CD14-positive monocyte (primary cell): ENCODE measurements at regions not wholly inside any gene's neighbourhood (a gene's known extent, or its start where the extent isn't known, plus 50 kb on each side); places are given as distances from the start of the nearest gene placed in this dataset.

Source experiments
- DNase-seq, 3 donors: peaks; one replicate each; pipeline ENCODE4 v3.0.0-alpha.2; 2011 to 2022
- H2AFZ ChIP-seq: 2 replicates; pipeline ENCODE4 v1.6.0; 2012; ENCODE audit warnings: mild to moderate bottlenecking, low read depth, low read length, inconsistent platforms; ENCODE audit not compliant: insufficient read depth, poor library complexity, severe bottlenecking
- H3K27ac ChIP-seq, 2 donors: 1 replicate in 1 of 2; 2 replicates in 1 of 2; pipeline ENCODE4 v1.5.1; 2012 to 2013; ENCODE audit warnings: low read length in 2 of 2, control low read depth in 1 of 2, inconsistent platforms in 1 of 2, low read depth in 1 of 2, mild to moderate bottlenecking in 1 of 2
- H3K27me3 ChIP-seq, 2 donors: one replicate each; pipeline versions ENCODE4 v1.6.0 to v1.6.1; 2011 to 2013; ENCODE audit warnings: low read length in 2 of 2; ENCODE audit not compliant: control insufficient read depth in 2 of 2, insufficient read depth in 2 of 2
- H3K36me3 ChIP-seq, 2 donors: replicated peaks in 1 of 2; 1 replicate in 1 of 2; 2 replicates in 1 of 2; pipeline versions ENCODE4 v1.5.1 to v1.6.1; 2012 to 2013; ENCODE audit warnings: low read length in 2 of 2, control low read depth in 1 of 2, inconsistent platforms in 1 of 2, mild to moderate bottlenecking in 1 of 2; ENCODE audit not compliant: insufficient read depth in 2 of 2, control insufficient read depth in 1 of 2
- H3K4me1 ChIP-seq, 2 donors: 1 replicate in 1 of 2; 2 replicates in 1 of 2; pipeline versions ENCODE4 v1.5.1 to v1.6.1; 2012 to 2013; ENCODE audit warnings: low read length in 2 of 2, control low read depth in 1 of 2, inconsistent platforms in 1 of 2, mild to moderate bottlenecking in 1 of 2, moderate library complexity in 1 of 2; ENCODE audit not compliant: insufficient read depth in 2 of 2, control insufficient read depth in 1 of 2
- H3K4me2 ChIP-seq: replicated peaks from 2 replicates; pipeline ENCODE3; 2012; ENCODE audit warnings: low read length, moderate library complexity, mild to moderate bottlenecking; ENCODE audit not compliant: poor library complexity, severe bottlenecking; ENCODE audit errors: extremely low read depth
- H3K4me3 ChIP-seq, 3 experiments: fragments of 200-600 bp in 1 of 3; sonication (generic) in 1 of 3; replicated peaks in 1 of 3; 1 replicate in 2 of 3; 2 replicates in 1 of 3; pipeline ENCODE4 v1.5.1; 2011 to 2013; ENCODE audit warnings: low read length in 3 of 3, mild to moderate bottlenecking in 3 of 3, control low read depth in 2 of 3, low read depth in 2 of 3, inconsistent platforms in 1 of 3, moderate library complexity in 1 of 3
- H3K79me2 ChIP-seq: 2 replicates; pipeline ENCODE4 v1.6.0; 2012; ENCODE audit warnings: mild to moderate bottlenecking, control low read depth, inconsistent platforms, low read length, moderate library complexity; ENCODE audit not compliant: insufficient read depth
- H3K9ac ChIP-seq: 2 replicates; pipeline ENCODE4 v1.6.0; 2017; ENCODE audit warnings: low read length, mild to moderate bottlenecking; ENCODE audit not compliant: insufficient read depth, poor library complexity, severe bottlenecking
- H3K9me3 ChIP-seq, 2 donors: replicated peaks in 1 of 2; 1 replicate in 1 of 2; 2 replicates in 1 of 2; pipeline versions ENCODE4 v1.5.1 to v1.6.1; 2012 to 2013; ENCODE audit warnings: low read length in 2 of 2, control low read depth in 1 of 2; ENCODE audit not compliant: control insufficient read depth in 1 of 2, insufficient read depth in 1 of 2
- H4K20me1 ChIP-seq: 2 replicates; pipeline ENCODE4 v1.6.0; 2012; ENCODE audit warnings: mild to moderate bottlenecking, low read length, control low read depth, moderate library complexity; ENCODE audit not compliant: insufficient read depth
- H3K27ac Mint-ChIP-seq, 7 donors: one replicate each; pipeline ENCODE4 v1.8.0; 2020; ENCODE audit warnings: mild to moderate bottlenecking in 7 of 7, mixed read lengths in 7 of 7, moderate library complexity in 6 of 7, inconsistent platforms in 2 of 7
- H3K27me3 Mint-ChIP-seq, 3 donors: one replicate each; pipeline ENCODE4 v1.8.0; 2021 to 2022; ENCODE audit warnings: low read depth in 3 of 3, mild to moderate bottlenecking in 3 of 3, mixed read lengths in 3 of 3, moderate library complexity in 3 of 3, inconsistent platforms in 1 of 3
- H3K36me3 Mint-ChIP-seq, 2 donors: one replicate each; pipeline ENCODE4 v1.8.0; 2020; ENCODE audit warnings: mixed read lengths in 2 of 2, inconsistent platforms in 1 of 2, mild to moderate bottlenecking in 1 of 2
- H3K4me1 Mint-ChIP-seq: one replicate; pipeline ENCODE4 v1.8.0; 2020; ENCODE audit warnings: mild to moderate bottlenecking, mixed read lengths
- H3K4me3 Mint-ChIP-seq, 2 donors: one replicate each; pipeline ENCODE4 v1.8.0; 2020; ENCODE audit warnings: mild to moderate bottlenecking in 2 of 2, mixed read lengths in 2 of 2, moderate library complexity in 1 of 2
- H3K9me3 Mint-ChIP-seq, 7 donors: one replicate each; pipeline ENCODE4 v1.8.0; 2020 to 2022; ENCODE audit warnings: mixed read lengths in 7 of 7, mild to moderate bottlenecking in 6 of 7, moderate library complexity in 6 of 7, inconsistent platforms in 2 of 7
- WGBS: methylation state at CpG from one replicate; pipeline ENCODE4 v1.1.5; 2013; ENCODE audit warnings: missing lambda C conversion rate; ENCODE audit not compliant: insufficient coverage; 5-methylcytosine and 5-hydroxymethylcytosine counted together
- intact Hi-C, 2 donors: fragments of 100-400 bp; cut with micrococcal nuclease; formaldehyde crosslinking; loops; one replicate each; pipeline versions ENCODE4 v1.15.0 to v1.15.1; 2023
- TF ChIP-seq, protein P1 (sequence below): fragments of 200-600 bp; IDR thresholded peaks from one replicate; pipeline ENCODE4 v1.8.0; 2022; ENCODE audit warnings: antibody characterized with exemption, mild to moderate bottlenecking

DNA sequence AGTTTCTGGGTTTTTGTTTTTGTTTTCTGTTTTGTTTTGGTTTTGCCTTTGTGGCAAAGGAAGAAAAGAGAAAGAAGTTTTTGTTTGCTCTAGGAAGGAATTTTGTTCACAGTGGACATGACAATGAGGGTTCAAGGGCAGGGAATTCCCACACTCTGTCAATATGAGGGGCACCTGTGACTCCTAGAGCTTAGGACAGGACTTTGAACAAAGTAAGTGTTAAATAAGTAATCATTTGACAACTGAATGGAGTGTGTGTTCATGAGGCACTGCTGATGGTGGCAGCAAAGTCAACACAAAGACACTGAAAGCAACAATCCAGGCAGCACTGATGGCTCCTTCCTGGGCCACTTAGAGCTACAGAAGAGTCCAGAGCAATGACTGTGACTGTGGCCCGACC is 1381.1 kb upstream of the LRRTM3 start:
- Histone ChIP-seq H3K4me2 (no peak overlapping the region), H3K27me3 (no peaks in the 10 kb centered on the region), H3K36me3 (no peaks in the 10 kb centered on the region), H3K79me2 (no peaks in the 10 kb centered on the region), H3K9ac (no peak overlapping the region), H3K4me3 (no peak overlapping the region), H4K20me1 (no peaks in the 10 kb centered on the region), H3K4me1 (no peaks in the 10 kb centered on the region), H2AFZ (no peak overlapping the region), H3K9me3 (peaks cover 0 to 4% of the 10 kb centered on the region in 2 donors), H3K27ac (no peak overlapping the region)
- Mint-ChIP-seq H3K9me3 (peaks cover 0 to 12% (median 1%) of the 10 kb centered on the region in 7 donors), H3K4me1 (no peaks in the 10 kb centered on the region), H3K36me3 (no peaks in the 10 kb centered on the region), H3K4me3 (no peak overlapping the region), H3K27ac (no peak overlapping the region), H3K27me3 (peaks cover 0 to 5% (median 1%) of the 10 kb centered on the region in 3 donors)
- TF ChIP-seq, protein P1, sequence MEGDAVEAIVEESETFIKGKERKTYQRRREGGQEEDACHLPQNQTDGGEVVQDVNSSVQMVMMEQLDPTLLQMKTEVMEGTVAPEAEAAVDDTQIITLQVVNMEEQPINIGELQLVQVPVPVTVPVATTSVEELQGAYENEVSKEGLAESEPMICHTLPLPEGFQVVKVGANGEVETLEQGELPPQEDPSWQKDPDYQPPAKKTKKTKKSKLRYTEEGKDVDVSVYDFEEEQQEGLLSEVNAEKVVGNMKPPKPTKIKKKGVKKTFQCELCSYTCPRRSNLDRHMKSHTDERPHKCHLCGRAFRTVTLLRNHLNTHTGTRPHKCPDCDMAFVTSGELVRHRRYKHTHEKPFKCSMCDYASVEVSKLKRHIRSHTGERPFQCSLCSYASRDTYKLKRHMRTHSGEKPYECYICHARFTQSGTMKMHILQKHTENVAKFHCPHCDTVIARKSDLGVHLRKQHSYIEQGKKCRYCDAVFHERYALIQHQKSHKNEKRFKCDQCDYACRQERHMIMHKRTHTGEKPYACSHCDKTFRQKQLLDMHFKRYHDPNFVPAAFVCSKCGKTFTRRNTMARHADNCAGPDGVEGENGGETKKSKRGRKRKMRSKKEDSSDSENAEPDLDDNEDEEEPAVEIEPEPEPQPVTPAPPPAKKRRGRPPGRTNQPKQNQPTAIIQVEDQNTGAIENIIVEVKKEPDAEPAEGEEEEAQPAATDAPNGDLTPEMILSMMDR, result no peak
- no peak for DNase-seq
- intact Hi-C loops, result no loop called here
- 92% methylated on average over 1 of the region's 1 CpG for WGBS

DNA sequence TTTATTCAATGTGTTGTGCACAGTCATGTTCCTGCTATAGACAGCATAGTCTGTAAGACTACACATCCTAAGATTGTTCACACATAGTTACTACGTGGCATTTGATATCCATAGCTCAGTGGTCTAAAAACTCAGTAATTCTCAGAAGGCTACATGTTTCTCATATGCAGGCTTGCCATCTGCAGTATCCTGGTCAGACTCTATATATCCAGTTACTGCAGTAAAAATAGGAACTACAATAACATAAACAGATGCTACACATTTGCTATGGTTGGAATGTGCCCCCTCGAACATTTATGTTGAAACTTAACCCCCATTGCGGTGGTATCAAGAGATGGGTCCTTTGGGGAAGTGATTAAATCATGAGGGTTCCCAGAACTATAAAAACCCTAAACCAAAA is 1377.8 kb upstream of the LRRTM3 start:
- intact Hi-C loops, result no loop called here
- no peak overlapping the region for H3K4me3 ChIP-seq

More for the DNA sequence above, 1377.8 kb upstream of the LRRTM3 start:
- Mint-ChIP-seq H3K36me3 (no peaks in the 10 kb centered on the region), H3K4me1 (no peaks in the 10 kb centered on the region), H3K4me3 (no peak overlapping the region), H3K9me3 (peaks cover 0 to 5% (median 2%) of the 10 kb centered on the region in 7 donors), H3K27ac (no peak overlapping the region), H3K27me3 (peaks cover 0 to 3% (median 2%) of the 10 kb centered on the region in 3 donors)
- H4K20me1 ChIP-seq, result no peaks in the 10 kb centered on the region
- H3K9ac ChIP-seq, result no peak overlapping the region
- H3K4me1 ChIP-seq, result no peaks in the 10 kb centered on the region
- TF ChIP-seq, protein P1, result no peak
- no peak overlapping the region for H3K27ac ChIP-seq
- no peak for DNase-seq
- no peak overlapping the region for H2AFZ ChIP-seq
- H3K4me2 ChIP-seq, result no peak overlapping the region
- no peaks in the 10 kb centered on the region for H3K36me3 ChIP-seq
- no CpG with 5 or more reads among the region's 3 CpGs for WGBS
- H3K9me3 ChIP-seq, result peaks cover 0 to 4% of the 10 kb centered on the region in 2 donors
- no peaks in the 10 kb centered on the region for H3K27me3 ChIP-seq
- no peaks in the 10 kb centered on the region for H3K79me2 ChIP-seq
